GM21737 (cell line): ENCODE measurements at regions not wholly inside any gene's neighbourhood (a gene's known extent, or its start where the extent isn't known, plus 50 kb on each side); places are given as distances from the start of the nearest gene placed in this dataset.

Experiments used
- ATAC-seq: cut with Tn5 transposase; IDR thresholded peaks from one replicate; pipeline ENCODE4 v1.9.1; 2021; ENCODE audit warnings: mild to moderate bottlenecking, moderate library complexity; ENCODE audit not compliant: unreplicated experiment

GRCh38 chr1:75984781-75985180 is 52.6 kb upstream of the ASB17 start:
- ATAC-seq: no peak

- ATAC-seq: peak; percentile 87
Measured at GRCh38 chr1:75985827-75986226, 53.6 kb upstream of the ASB17 start.

GRCh38 chr1:75986478-75986877 is 54.3 kb upstream of the ASB17 start:
- no peak for ATAC-seq

GRCh38 chr1:75989121-75989520 is 56.9 kb upstream of the ASB17 start:
- no peak for ATAC-seq

- no peak for ATAC-seq
Measured at GRCh38 chr1:75990686-75991085, 58.5 kb upstream of the ASB17 start.

- ATAC-seq: peak; percentile 92
Measured at GRCh38 chr1:75991497-75992114, 59.4 kb upstream of the ASB17 start.

- ATAC-seq: no peak
Measured at GRCh38 chr1:75992312-75992711, 60.1 kb upstream of the ASB17 start.

DNA sequence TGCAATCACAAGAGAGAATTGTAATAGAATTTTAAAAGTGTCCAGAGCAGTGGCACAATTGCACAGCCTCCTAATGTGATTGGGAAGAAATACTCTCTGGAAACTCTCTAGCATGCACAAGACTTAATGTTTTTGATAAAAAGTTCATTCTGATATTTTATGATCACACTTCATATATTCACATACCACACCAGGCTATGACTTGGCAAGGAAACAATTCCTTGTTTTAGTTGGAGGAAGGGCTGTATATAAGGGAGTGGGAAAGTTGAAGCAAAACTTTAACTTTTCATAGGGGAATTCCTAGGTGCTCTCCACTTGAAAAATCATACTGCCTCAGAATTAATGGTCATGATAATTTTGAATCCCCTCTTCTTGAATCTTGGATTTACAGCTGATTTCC is 61.5 kb upstream of the ASB17 start:
- no peak for ATAC-seq

GRCh38 chr1:75996196-75996595 is 64.0 kb upstream of the ASB17 start:
- ATAC-seq: no peak

- no peak for ATAC-seq
Measured at GRCh38 chr1:75999034-75999433, 66.8 kb upstream of the ASB17 start.

- no peak for ATAC-seq
Measured at GRCh38 chr1:76003946-76004345, 70.6 kb upstream of the ST6GALNAC3 start.

DNA sequence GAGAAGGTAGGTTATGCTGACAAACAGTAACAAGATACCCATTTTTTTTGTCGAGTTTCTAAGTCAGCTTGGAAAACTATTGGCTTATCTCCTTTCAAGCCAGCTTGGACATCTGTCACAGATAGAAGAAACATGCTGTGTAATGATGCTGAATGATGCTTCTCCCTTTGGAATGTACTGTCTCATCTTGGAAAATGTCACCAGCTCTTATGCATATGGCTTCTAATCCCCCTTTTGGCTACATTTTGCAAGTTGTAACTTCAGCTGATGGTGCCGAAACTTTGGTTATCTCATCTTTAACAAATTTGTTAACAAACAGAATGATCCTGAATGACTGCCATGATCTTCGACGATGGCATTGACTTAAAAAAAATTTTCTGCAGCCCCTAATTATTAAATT is 68.8 kb upstream of the ST6GALNAC3 start:
- ATAC-seq: no peak

GRCh38 chr1:76006234-76006633 is 68.3 kb upstream of the ST6GALNAC3 start:
- ATAC-seq: no peak

- no peak for ATAC-seq
Measured at GRCh38 chr1:76010802-76011201, 63.7 kb upstream of the ST6GALNAC3 start.

DNA sequence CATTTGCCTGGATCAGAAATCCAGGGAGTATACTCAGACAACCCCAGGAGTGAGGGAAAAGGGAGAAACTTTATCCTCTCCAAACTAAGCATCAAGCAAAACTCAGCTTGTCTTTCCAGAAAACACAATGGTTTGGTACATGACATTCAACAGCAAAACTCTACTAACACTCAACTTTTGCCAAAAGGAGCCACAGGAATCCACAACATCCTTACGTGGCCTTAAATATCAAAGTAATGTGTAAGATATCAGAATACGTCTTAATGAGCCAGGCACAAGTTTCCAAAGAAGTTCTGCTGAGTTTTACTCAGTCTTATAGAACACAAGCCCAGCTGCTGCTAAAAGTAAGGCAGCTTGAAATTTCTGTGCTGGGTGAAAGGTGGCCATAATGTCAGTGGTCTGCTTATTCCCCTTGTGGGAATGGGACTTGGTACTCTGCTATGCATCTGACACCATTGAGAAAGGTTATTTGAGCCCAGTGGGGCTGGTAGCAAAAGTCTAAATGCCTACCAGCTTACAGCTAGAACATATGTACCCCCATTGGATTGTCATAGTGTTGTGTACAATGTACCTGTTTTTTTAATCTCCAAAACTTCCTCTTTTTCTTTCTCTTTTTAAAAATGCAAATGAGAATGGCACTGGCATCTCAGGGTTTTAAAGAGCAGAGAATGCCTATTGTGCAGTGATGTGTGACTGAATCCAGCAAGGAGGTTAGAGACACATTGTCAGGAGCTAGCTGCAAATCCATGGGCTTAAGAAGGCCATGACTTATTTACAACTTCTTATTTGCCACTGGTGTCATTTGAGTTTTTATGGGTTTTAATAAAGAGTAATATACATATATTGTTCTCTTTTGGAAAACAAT is 62.0 kb upstream of the ST6GALNAC3 start:
- no peak for ATAC-seq

GRCh38 chr1:76013206-76013581 is 61.4 kb upstream of the ST6GALNAC3 start:
- no peak for ATAC-seq

GRCh38 chr1:76015478-76016103 is 59.0 kb upstream of the ST6GALNAC3 start:
- no peak for ATAC-seq

DNA sequence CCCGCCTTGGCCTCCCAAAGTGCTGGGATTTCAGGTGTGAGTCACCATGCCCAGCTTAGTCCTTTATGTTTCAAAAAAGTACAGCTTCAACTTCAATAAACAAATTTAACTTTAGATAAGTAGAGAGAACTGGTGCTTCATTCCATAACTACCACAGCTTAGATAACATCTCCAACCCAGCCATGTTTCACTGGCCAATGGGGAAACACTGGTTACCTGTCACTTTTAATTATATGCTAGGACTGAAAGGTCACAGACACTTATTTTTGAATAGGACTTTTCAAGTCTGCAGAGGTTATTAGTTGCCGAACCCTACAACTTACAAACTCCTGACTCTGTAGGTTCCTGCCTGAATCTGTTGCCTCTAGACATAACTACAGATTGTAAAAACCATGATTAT is 56.5 kb upstream of the ST6GALNAC3 start:
- no peak for ATAC-seq

DNA sequence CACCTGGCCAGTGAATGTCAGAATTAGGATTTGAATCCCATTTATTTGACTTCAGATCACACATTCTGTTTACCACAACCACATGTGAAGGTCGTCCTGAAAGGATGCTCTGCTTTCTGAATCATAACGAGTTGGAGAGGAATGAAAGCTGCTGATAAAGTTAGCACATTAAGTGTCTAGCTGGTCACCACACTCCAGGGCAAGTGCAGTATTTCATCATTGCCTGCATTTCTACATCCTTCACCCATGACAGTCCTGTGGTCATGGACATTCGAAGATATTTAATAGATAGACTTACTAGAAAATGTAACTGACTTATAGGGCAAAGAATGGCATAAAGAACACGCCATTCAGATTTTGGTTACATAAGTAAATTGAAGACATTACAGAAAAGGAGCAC is 52.7 kb upstream of the ST6GALNAC3 start:
- ATAC-seq: no peak

DNA sequence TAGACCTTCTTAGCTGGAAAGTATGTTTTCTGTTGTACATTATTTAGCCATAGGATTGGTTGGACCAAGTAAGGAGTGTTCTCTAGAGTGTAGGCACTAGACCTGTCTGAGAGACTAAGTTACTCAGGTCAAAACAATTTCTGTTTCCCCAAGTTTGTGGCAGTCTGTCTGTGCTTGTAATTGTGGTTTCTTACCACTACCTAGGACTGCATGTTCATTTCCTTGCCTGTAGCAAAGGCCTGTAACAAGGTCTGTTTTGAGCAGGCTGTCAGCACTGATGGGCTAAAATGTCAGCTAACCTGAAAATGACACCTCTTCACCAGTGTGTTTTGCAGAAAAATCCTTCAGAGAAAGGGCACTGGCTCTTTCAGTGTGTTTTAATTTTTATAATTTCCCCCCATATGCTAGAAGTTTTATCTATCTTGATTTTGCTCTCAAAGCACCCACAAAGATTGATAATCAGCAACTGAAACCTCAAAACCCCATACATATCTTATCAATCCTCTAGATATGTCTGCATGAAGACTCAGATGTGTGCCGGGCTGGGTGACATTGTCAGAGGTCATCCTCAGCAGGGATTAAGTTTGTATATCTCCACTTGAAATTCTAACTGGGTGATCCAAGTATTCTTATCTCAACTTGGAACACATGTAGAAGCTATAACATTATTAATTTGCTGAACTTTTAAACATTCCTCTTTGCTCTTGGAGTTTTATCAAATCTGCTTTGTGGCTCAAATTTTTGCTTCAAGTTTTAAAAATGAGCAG is 50.7 kb upstream of the ST6GALNAC3 start:
- ATAC-seq: no peak
